Common myeloid progenitor, CD34-positive (primary cell): ENCODE measurements at regions not wholly inside any gene's neighbourhood (a gene's known extent, or its start where the extent isn't known, plus 50 kb on each side); places are given as distances from the start of the nearest gene placed in this dataset.

ENCODE experiments used
- CTCF ChIA-PET: fragments of 350-600 bp; sonication (Branson Sonifier 250); formaldehyde crosslinking; loops from one replicate; lab custom pipeline; 2021; ENCODE audit warnings: antibody characterized with exemption; lab: Charles Lee
- POLR2A ChIA-PET: fragments of 350-600 bp; sonication (Branson Sonifier 250); formaldehyde crosslinking; loops from one replicate; lab custom pipeline; 2021; ENCODE audit warnings: antibody characterized with exemption; lab: Charles Lee
- DNase-seq, 3 donors: peaks; one replicate each; pipeline versions ENCODE4 v3.0.0 to v3.0.0-alpha.2; 2013
- H3K27ac ChIP-seq, 2 experiments: 1 replicate in 1 of 2; 2 replicates in 1 of 2; pipeline ENCODE4 v1.7.0; 2013; ENCODE audit warnings: inconsistent platforms in 2 of 2, low read length in 2 of 2, mild to moderate bottlenecking in 2 of 2, low read depth in 1 of 2, moderate library complexity in 1 of 2; ENCODE audit not compliant: severe bottlenecking in 2 of 2, insufficient read depth in 1 of 2, poor library complexity in 1 of 2
- H3K27me3 ChIP-seq, 5 experiments: replicated peaks in 2 of 5; 1 replicate in 3 of 5; 2 replicates in 2 of 5; pipeline versions ENCODE4 v1.6.1 to v1.7.0; 2013; ENCODE audit warnings: low read length in 4 of 5, mild to moderate bottlenecking in 2 of 5, moderate library complexity in 2 of 5, inconsistent platforms in 1 of 5; ENCODE audit not compliant: insufficient read depth in 5 of 5, control insufficient read depth in 4 of 5
- H3K36me3 ChIP-seq, 4 experiments: 1 replicate in 2 of 4; 2 replicates in 2 of 4; pipeline versions ENCODE4 v1.6.1 to v1.7.0; 2013; ENCODE audit warnings: low read length in 3 of 4, control low read depth in 1 of 4, mild to moderate bottlenecking in 1 of 4; ENCODE audit not compliant: control insufficient read depth in 4 of 4, insufficient read depth in 4 of 4
- H3K4me1 ChIP-seq, 4 experiments: 1 replicate in 3 of 4; 2 replicates in 1 of 4; pipeline versions ENCODE4 v1.6.1 to v1.7.1; 2013; ENCODE audit warnings: low read length in 3 of 4, mild to moderate bottlenecking in 3 of 4, control low read depth in 1 of 4, inconsistent platforms in 1 of 4, moderate library complexity in 1 of 4; ENCODE audit not compliant: control insufficient read depth in 4 of 4, insufficient read depth in 4 of 4; ENCODE audit errors: control extremely low read depth in 1 of 4
- H3K4me3 ChIP-seq, 7 experiments: 1 replicate in 4 of 7; 2 replicates in 3 of 7; pipeline versions ENCODE4 v1.5.1 to v1.7.0; 2013; ENCODE audit warnings: mild to moderate bottlenecking in 7 of 7, low read length in 6 of 7, moderate library complexity in 6 of 7, inconsistent platforms in 2 of 7, low read depth in 2 of 7, control low read depth in 1 of 7; ENCODE audit not compliant: insufficient read depth in 4 of 7, control insufficient read depth in 1 of 7; ENCODE audit errors: extremely low read depth in 1 of 7
- H3K9me3 ChIP-seq, 5 experiments: 1 replicate in 4 of 5; 2 replicates in 1 of 5; pipeline versions ENCODE4 v1.6.1 to v1.7.1; 2013; ENCODE audit warnings: low read length in 4 of 5, mild to moderate bottlenecking in 2 of 5, inconsistent platforms in 1 of 5, low read depth in 1 of 5, moderate library complexity in 1 of 5; ENCODE audit not compliant: control insufficient read depth in 4 of 5, insufficient read depth in 2 of 5; ENCODE audit errors: control extremely low read depth in 1 of 5
- WGBS: methylation state at CpG from one replicate; pipeline ENCODE4 v1.1.5; 2013; ENCODE audit not compliant: insufficient coverage; 5-methylcytosine and 5-hydroxymethylcytosine counted together

DNA sequence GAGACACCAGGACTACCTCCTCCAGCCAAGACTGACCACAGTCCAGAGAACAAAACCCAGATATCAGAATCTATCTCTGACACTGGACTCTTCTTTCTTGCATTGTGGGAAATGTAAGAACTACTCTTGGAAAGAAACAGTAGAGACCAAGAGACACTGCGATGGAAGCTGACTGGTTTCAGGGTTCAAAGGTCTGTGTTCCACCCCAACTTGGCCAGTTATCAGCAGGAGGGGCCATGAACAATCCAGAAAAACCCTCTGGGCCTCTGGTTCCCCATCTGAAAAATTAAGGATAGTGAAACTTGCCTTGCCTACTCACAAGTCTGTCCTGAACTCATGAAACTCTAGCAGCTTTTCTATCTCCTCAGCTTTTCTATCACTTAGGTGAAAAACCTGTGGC is 166.5 kb downstream of the SUCLG1 start:
- 100% methylated on average over 1 of the region's 1 CpG for WGBS
- no peak overlapping the region for H3K4me3 ChIP-seq
- H3K4me1 ChIP-seq = peaks cover 0 to 4% (median 0%) of the 10 kb centered on the region in 4 experiments
- peaks cover 0 to 2% (median 0%) of the 10 kb centered on the region in 5 experiments for H3K27me3 ChIP-seq
- peaks cover 0 to 2% (median 0%) of the 10 kb centered on the region in 5 experiments for H3K9me3 ChIP-seq
- no peaks in the 10 kb centered on the region for H3K36me3 ChIP-seq
- H3K27ac ChIP-seq = no peak overlapping the region
- no peak for DNase-seq
- ChIA-PET CTCF (no interaction called here), POLR2A (no interaction called here)

DNA sequence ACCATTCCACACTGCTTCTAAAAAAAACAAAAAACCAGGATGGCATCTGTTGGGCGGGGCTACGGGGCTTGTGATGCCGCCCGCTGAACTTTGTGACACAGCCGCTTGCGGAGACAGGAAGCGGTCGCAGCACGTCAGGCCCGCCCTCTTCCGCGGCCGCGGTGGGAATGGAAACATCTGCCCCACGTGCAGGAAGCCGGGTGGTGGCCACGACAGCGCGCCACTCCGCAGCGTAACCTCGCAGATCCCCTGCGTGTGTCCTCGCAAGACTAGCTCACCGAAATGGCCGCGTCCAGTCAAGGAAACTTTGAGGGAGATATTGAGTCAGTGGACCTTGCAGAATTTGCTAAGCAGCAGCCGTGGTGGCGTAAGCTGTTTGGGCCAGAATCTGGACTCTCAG is 168.5 kb downstream of the SUCLG1 start:
- WGBS = 95% methylated on average over 26 of the region's 29 CpGs
- no peak for DNase-seq
- H3K27me3 ChIP-seq = no peaks in the 10 kb centered on the region
- CTCF ChIA-PET = no interaction called here
- no peaks in the 10 kb centered on the region for H3K4me1 ChIP-seq
- no peak overlapping the region for H3K27ac ChIP-seq
- H3K4me3 ChIP-seq = no peak overlapping the region
- no peaks in the 10 kb centered on the region for H3K36me3 ChIP-seq
- POLR2A ChIA-PET = no interaction called here
- peaks cover 0 to 2% (median 0%) of the 10 kb centered on the region in 5 experiments for H3K9me3 ChIP-seq

DNA sequence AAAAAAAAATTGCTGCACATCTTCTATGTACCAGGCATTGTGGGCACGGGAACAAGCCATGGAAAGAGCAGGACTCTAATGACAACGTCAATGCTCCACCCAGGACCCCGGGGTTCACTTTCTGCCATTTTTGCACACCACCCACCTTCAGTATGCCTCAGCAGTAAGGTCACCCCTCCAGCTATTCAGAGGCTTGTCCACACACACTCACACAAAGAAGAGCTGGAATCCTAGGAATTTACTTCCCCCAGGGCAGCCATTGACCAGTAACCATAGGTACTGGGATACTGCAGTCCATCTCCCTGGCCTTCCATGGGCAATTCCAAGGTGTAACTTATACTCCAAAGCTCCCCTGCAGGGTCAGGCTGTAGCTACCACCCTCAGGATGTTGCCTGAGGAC is 170.8 kb downstream of the SUCLG1 start:
- POLR2A ChIA-PET = no interaction called here
- CTCF ChIA-PET = interaction anchor here (0.9 kb wide), 1 partner anchor 8 kb away, joined by 4 read pairs; no protein-coding TSS in a partner anchor
- no peaks in the 10 kb centered on the region for H3K36me3 ChIP-seq
- peaks cover 0 to 2% (median 0%) of the 10 kb centered on the region in 5 experiments for H3K9me3 ChIP-seq
- H3K27me3 ChIP-seq = no peaks in the 10 kb centered on the region
- no peaks in the 10 kb centered on the region for H3K4me1 ChIP-seq
- no peak for DNase-seq
- no peak overlapping the region for H3K27ac ChIP-seq
- WGBS = 96% methylated on average over 3 of the region's 3 CpGs
- no peak overlapping the region for H3K4me3 ChIP-seq

DNA sequence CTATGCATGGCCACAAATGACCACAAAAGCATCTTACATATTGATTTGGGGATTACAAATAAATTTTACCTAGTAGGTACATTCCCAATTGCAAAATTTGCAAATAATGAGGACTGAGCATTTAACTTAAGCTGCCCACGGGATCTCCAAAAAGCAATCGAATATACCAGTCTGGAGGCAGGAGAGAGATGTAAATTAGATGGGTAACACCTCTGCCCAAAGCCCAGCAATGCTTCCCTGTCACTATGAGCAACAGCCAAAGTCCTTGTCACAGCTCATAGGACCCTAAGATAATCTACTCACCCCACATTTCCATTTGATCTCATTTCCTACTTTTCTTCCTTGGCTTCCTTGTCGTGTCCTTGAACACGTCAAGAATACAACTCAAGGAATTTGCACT is 172.2 kb downstream of the SUCLG1 start:
- H3K4me3 ChIP-seq = no peak overlapping the region
- 90% methylated on average over 2 of the region's 4 CpGs for WGBS
- H3K27ac ChIP-seq = no peak overlapping the region
- H3K4me1 ChIP-seq = no peaks in the 10 kb centered on the region
- no peaks in the 10 kb centered on the region for H3K36me3 ChIP-seq
- H3K9me3 ChIP-seq = peaks cover 0 to 2% (median 0%) of the 10 kb centered on the region in 5 experiments
- ChIA-PET CTCF (no interaction called here), POLR2A (no interaction called here)
- no peaks in the 10 kb centered on the region for H3K27me3 ChIP-seq
- no peak for DNase-seq

DNA sequence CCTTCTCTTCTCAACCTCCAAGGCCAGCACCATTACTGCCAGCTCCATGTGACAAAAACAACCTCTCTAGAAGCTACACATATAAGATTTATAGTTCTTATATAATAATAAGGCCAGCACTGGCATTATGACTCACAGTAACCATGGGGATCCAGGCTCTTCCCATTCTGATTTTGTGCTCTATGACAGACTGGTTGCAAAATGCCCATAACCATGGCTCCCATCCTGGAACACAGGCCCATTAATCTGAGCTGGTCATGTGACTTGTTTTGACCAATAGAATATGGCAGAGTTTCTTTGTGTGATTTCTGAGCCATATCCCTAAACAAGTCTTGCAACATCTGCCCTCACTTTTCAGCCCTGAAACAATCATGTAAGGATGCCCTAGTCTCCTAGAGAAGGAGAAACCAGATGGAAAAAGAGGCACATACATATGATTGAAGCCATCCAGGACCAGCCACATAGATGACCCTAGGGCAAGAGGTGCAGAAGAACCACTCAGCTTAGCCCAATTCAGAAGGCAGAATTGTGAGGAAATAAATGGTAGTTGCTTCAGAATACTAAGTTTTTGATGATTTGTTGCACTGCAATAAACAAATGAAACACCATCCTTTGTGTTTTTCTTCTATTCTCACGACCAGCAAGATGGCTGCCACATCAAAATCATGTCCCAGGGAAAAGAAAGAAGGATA is 173.9 kb downstream of the SUCLG1 start:
- no peak overlapping the region for H3K4me3 ChIP-seq
- CTCF ChIA-PET = no interaction called here
- no CpG with 5 or more reads among the region's 1 CpG for WGBS
- H3K27ac ChIP-seq = no peak overlapping the region
- POLR2A ChIA-PET = no interaction called here
- no peaks in the 10 kb centered on the region for H3K4me1 ChIP-seq
- H3K36me3 ChIP-seq = no peaks in the 10 kb centered on the region
- H3K9me3 ChIP-seq = no peaks in the 10 kb centered on the region
- no peaks in the 10 kb centered on the region for H3K27me3 ChIP-seq
- no peak for DNase-seq

DNA sequence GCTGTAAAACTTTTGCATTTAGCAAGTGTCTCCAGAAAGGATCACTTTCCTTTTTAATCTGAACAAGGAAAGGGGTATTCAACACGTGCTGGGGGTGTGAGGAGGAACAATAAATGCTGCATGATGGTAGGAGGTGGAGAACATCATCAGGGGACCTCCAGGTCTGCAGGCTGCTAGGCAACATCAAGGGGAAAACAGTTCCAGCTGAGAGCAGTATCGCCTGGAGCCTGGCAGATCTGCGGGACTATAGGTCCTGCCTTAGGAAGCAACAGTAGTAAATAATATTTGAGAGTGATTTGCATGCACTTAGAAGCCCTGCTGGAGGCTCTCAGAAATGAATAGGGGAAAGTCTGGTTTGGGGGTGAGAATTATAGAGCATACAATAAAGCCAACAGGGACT is 175.6 kb downstream of the SUCLG1 start:
- Histone ChIP-seq H3K27me3 (no peaks in the 10 kb centered on the region), H3K9me3 (no peaks in the 10 kb centered on the region), H3K36me3 (no peaks in the 10 kb centered on the region), H3K4me1 (no peaks in the 10 kb centered on the region), H3K4me3 (no peak overlapping the region), H3K27ac (no peak overlapping the region)
- DNase-seq = no peak
- CTCF ChIA-PET = no interaction called here
- POLR2A ChIA-PET = no interaction called here
- WGBS = 74% methylated on average over 2 of the region's 3 CpGs

DNA sequence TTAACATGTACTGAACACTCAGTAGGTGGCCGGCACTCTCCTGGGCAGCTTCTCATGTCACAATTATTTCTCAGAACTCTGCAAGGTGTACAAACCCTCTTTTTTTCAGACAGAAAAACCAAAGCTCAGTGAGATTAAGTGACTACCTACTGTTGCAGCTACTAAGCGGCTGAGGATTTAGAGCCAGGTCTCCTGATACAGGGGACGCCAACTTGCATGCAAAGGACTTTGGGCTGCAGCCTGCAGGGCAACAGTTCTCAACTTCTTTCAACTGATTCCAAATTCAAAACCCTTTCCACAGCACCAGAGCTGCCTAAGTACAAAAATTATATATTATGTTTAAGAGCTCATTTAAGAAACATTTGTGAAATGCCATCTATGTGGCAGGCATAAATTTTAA is 177.6 kb downstream of the SUCLG1 start:
- Histone ChIP-seq H3K27me3 (no peaks in the 10 kb centered on the region), H3K36me3 (no peaks in the 10 kb centered on the region), H3K27ac (no peak overlapping the region), H3K9me3 (no peaks in the 10 kb centered on the region), H3K4me3 (no peak overlapping the region), H3K4me1 (no peaks in the 10 kb centered on the region)
- POLR2A ChIA-PET = no interaction called here
- CTCF ChIA-PET = no interaction called here
- no peak for DNase-seq
- WGBS = 93% methylated on average over 3 of the region's 3 CpGs
